H7 (cell line): ENCODE measurements at regions not wholly inside any gene's neighbourhood (a gene's known extent, or its start where the extent isn't known, plus 50 kb on each side); places are given as distances from the start of the nearest gene placed in this dataset.

ENCODE experiments used
- DNase-seq: peaks from one replicate; pipeline ENCODE4 v3.0.0; 2012
- H3K27me3 ChIP-seq: 2 replicates; pipeline ENCODE4 v1.6.0; 2011; ENCODE audit warnings: mild to moderate bottlenecking, low read length; ENCODE audit not compliant: control insufficient read depth, insufficient read depth
- H3K36me3 ChIP-seq: replicated peaks from 2 replicates; pipeline ENCODE4 v1.5.1; 2011; ENCODE audit warnings: low read length; ENCODE audit not compliant: control insufficient read depth, insufficient read depth
- H3K4me3 ChIP-seq: 2 replicates; pipeline ENCODE4 v1.5.1; 2011; ENCODE audit warnings: low read depth, mild to moderate bottlenecking, control low read depth, low read length, moderate library complexity; ENCODE audit not compliant: insufficient read depth

DNA sequence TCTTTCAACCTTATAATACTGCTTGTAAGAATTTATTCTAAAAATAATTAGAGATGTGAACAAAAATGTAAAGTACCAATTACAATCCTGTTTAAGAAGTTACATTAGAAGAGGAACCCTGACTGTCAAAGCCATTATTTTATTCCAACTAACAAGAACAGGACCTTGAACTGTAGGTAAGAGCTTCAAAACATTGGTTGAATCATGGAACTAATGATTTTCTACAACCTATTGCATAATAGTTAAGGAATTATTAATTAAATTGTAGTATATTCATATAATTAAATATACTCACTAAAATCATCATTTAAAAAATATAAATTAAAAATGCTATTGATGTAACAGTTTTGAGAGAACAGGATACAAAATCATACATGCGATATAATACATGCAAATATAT, 649.4 kb upstream of the KIRREL3 start:
- Histone ChIP-seq H3K27me3 (no peaks in the 10 kb centered on the region), H3K36me3 (no peaks in the 10 kb centered on the region)
- DNase-seq: no peak

GRCh38 chr11:127649071-127649470, 648.5 kb upstream of the KIRREL3 start:
- Histone ChIP-seq H3K4me3 (no peak overlapping the region), H3K36me3 (no peaks in the 10 kb centered on the region), H3K27me3 (no peaks in the 10 kb centered on the region)
- DNase-seq: no peak

More for the DNA sequence above, 649.4 kb upstream of the KIRREL3 start:
- no peak overlapping the region for H3K4me3 ChIP-seq

GRCh38 chr11:127648583-127648982, 648.0 kb upstream of the KIRREL3 start:
- H3K4me3 ChIP-seq: no peak overlapping the region
- no peak for DNase-seq
- no peaks in the 10 kb centered on the region for H3K36me3 ChIP-seq

GRCh38 chr11:127644366-127644765, 643.8 kb upstream of the KIRREL3 start:
- Histone ChIP-seq H3K27me3 (no peaks in the 10 kb centered on the region), H3K36me3 (no peaks in the 10 kb centered on the region), H3K4me3 (no peak overlapping the region)
- DNase-seq: no peak

More at GRCh38 chr11:127648583-127648982, 648.0 kb upstream of the KIRREL3 start:
- no peaks in the 10 kb centered on the region for H3K27me3 ChIP-seq

GRCh38 chr11:127643268-127644058, 642.9 kb upstream of the KIRREL3 start:
- DNase-seq: no peak
- no peak overlapping the region for H3K4me3 ChIP-seq
- H3K27me3 ChIP-seq: no peaks in the 10 kb centered on the region
- no peaks in the 10 kb centered on the region for H3K36me3 ChIP-seq

DNA sequence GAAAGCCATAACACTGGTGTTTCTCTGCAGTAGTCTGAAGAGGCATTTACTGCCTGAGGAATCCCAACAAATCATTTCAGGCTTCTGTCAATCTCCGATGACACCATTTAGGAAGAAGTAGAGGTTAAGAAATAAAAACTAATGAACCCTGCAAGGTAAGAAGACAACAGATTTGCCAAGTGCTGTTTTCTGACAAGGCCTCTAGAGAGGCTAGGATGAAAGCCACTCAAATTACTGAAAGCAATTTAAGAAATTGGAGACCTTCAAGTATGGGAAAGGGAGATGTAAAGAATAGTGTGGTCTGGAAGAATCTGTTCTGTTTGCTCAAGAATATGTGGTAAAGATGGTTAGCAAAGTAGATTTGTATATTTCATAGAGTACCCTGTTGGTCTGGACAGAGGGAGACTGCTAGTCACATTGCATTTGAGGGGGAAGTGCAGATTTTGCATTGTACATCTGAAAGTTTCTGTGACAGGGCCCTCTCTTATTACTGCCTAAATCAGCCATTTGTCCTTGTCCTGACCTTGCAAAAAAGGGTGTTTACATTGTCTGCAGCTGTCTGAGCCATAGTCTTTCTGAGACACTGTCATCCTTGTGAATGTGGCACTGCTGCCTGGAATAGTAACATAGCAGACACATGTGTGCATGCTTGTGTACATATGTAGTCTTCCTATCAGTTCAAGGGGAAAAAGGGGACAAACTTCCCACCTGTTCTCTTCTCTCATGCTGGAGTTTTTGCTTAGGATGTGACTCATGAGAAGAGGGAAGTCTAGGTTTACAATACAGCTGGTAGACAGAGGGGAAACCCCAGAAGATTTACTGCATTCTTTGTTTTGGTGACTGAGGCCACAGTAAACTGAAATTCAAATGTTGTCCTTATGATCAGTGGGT, 640.2 kb upstream of the KIRREL3 start:
- no peak overlapping the region for H3K4me3 ChIP-seq
- DNase-seq: no peak
- no peaks in the 10 kb centered on the region for H3K27me3 ChIP-seq
- no peaks in the 10 kb centered on the region for H3K36me3 ChIP-seq

DNA sequence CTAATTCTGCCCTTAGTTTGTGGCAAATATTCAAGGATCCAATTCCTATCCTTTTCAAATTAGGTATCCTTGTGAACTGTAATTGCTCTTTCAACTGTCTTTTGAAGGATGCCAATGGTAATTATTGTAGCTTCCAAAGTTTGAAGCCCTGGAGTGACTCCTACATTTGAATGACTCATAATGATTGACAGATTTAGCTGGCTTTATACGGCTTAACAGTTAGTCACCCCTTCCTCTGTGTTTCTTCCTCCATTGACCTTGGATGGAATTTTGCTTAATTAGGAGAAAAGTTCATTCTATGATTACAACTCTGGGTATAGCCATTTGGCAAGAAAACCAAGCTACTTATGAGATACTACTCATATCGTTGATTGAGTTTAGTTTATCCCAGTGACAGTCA, 639.3 kb upstream of the KIRREL3 start:
- DNase-seq: no peak
- no peaks in the 10 kb centered on the region for H3K36me3 ChIP-seq
- no peaks in the 10 kb centered on the region for H3K27me3 ChIP-seq
- no peak overlapping the region for H3K4me3 ChIP-seq

DNA sequence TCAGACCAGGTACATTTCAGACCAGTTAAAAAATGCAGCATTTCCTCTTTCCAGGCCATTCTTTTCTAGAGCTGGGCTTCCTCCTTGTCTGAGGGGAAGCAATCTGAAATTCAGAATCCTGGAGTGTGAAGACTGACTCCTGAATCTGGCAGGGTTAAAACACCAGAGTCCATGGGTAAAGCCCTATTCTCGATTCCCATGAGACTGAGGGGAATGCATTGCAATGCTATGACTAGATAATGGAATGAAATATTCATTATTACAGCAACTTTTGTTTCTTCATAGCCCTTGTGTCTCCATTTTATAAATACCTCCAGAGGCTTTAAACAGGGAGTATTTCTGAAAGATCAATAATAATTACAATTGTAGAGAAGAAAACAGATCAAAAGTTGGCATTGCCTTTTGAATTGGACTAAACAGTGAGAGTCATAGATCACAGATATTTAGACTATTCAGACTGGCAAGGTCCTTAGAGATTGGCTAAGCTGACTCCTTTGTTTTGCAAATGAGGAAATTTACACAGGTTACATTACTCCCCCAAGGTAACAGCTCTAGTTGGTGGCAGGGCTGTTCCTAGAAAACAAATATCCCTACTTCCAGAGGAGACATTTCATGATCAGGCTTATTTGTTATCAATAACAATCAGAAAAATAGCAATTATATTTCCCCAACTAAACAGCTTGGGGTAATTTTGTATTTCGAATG, 632.6 kb upstream of the KIRREL3 start:
- H3K4me3 ChIP-seq: no peak overlapping the region
- DNase-seq: peak; percentile 10

GRCh38 chr11:127632546-127632945, 632.0 kb upstream of the KIRREL3 start:
- no peak for DNase-seq
- Histone ChIP-seq H3K27me3 (no peaks in the 10 kb centered on the region), H3K36me3 (no peaks in the 10 kb centered on the region), H3K4me3 (no peak overlapping the region)

More for the DNA sequence above, 632.6 kb upstream of the KIRREL3 start:
- Histone ChIP-seq H3K27me3 (no peaks in the 10 kb centered on the region), H3K36me3 (no peaks in the 10 kb centered on the region)

GRCh38 chr11:127631974-127632373, 631.4 kb upstream of the KIRREL3 start:
- no peaks in the 10 kb centered on the region for H3K36me3 ChIP-seq
- no peak for DNase-seq
- no peak overlapping the region for H3K4me3 ChIP-seq
- no peaks in the 10 kb centered on the region for H3K27me3 ChIP-seq

GRCh38 chr11:127629200-127629599, 628.6 kb upstream of the KIRREL3 start:
- no peaks in the 10 kb centered on the region for H3K36me3 ChIP-seq
- DNase-seq: no peak
- no peak overlapping the region for H3K4me3 ChIP-seq
- no peaks in the 10 kb centered on the region for H3K27me3 ChIP-seq

GRCh38 chr11:127628458-127628785, 627.9 kb upstream of the KIRREL3 start:
- DNase-seq: no peak
- H3K36me3 ChIP-seq: no peaks in the 10 kb centered on the region
- no peak overlapping the region for H3K4me3 ChIP-seq
- no peaks in the 10 kb centered on the region for H3K27me3 ChIP-seq

DNA sequence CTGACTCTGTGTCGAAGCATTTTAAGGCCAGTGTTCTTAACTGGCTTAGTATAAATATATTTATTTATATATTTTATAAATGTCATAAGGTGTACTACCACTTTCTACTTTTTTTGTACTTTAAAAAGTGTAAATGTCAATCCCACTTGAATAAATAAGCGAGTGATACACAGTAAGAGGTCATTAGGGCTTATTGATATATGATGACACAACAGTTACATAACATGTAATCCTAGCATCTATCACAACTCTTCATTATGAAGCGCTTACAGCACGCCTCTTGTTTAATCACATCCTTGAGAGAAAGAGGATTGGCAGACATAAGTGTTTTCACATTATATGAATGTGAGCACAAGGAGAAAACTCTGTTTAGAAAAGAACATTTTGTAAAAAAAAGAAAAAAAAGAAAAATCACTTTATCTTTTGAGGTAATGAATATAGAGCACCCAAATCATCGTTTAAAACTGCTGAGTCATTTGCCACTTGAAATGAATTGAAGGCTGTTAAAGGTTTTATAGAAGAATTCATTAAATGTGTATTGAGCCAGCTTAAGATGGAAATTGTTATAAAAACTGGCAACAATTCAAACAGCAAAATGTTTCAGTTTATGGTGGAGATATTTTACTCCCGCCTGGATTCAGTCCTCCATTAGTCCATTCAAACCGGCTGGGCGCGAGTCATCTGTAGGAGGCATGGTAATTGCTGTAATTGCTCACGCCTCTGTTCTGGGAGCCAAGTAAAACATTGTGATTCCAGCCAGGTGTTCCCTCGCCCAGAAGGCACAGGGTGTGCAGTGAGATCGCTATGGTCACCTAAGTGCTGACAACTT, 627.3 kb upstream of the KIRREL3 start:
- no peak for DNase-seq
- Histone ChIP-seq H3K36me3 (no peaks in the 10 kb centered on the region), H3K4me3 (no peak overlapping the region), H3K27me3 (no peaks in the 10 kb centered on the region)

GRCh38 chr11:127627204-127627603, 626.6 kb upstream of the KIRREL3 start:
- no peaks in the 10 kb centered on the region for H3K36me3 ChIP-seq
- no peak for DNase-seq
- no peak overlapping the region for H3K4me3 ChIP-seq
- H3K27me3 ChIP-seq: no peaks in the 10 kb centered on the region
